A172 (cell line): ENCODE measurements at regions not wholly inside any gene's neighbourhood (a gene's known extent, or its start where the extent isn't known, plus 50 kb on each side); places are given as distances from the start of the nearest gene placed in this dataset.

Experiments
- DNase-seq: peaks from one replicate; pipeline ENCODE4 v3.0.0-alpha.2; 2015; ENCODE audit warnings: low spot score

DNA sequence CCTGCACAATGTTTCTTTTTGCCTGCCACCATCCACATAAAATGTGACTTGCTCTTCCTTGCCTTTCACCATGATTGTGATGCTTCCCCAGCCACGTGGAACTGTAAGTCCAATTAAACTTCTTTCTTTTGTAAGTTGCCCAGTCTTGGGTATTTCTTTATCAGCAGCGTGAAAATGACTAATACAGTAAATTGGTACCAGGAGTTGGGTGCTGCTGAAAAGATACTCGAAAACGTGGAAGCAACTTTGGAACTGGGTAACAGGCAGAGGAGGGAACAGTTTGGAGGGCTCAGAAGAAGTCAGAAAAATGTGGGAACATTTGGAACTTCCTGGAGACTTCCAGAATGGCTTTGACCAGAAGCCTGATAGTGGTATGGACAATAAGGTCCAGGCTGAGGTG lies 425.3 kb downstream of the GPATCH2 start:
- DNase-seq = no peak

- no peak for DNase-seq
These were observed 434.3 kb downstream of the GPATCH2 start for GRCh38 chr1:217196616-217197015.

DNA sequence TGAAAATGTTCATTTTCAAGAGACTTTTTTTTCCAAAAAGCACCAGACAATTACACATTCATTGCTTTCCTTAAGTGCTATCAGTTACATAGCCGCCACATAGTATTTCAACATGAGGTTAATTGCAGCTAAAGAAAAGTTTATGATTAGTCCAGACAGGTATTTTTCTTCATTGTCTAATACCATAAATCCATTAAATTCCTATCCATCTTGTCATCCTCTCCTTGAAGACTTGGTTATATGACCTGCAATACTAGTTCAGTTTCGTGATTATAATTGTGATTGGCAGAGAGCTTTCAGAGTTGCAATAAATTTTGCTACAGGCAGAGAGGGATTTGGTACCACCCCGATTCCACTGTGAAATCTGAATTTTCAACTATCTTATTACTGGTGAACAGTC lies 437.7 kb downstream of the GPATCH2 start:
- DNase-seq = no peak

DNA sequence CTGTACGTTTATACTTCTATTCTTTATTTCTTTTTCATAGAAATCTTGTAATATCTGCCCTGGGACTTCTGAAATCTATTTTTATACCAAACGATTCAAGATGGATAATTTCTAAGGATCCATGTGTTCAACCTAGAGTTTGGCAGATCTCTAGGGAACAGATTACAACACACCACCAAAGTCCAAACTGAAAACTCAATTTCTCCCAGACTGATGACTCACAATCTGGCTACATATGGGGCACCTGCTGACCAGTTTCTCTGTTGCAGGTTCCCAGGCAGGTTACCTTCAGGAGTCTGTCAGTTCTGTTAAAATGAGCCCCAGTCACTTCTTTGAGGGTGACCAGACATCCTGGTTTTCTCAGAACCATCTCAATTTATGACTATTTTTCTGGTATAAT lies 439.4 kb downstream of the GPATCH2 start:
- no peak for DNase-seq

DNA sequence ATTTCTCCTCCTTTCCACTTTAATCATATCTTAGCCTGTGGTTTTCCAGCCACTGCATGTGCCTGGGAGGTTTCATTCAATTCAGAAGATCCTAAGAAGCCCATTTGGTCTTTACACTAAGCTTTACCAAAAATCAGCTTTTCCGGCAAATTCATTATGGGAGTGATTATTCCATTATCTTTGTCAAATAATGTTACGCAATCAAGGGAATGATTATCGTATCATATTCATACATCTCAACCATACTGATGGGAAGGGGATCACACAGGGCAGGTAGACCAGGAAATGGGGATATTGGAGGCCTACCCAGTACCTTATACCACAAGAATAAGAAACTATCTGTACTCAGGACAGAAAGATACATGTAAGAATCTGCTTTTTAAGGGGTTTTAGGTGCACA lies 440.5 kb downstream of the GPATCH2 start:
- no peak for DNase-seq

GRCh38 chr1:217189362-217189761 lies 441.5 kb downstream of the GPATCH2 start:
- no peak for DNase-seq

GRCh38 chr1:217188280-217189237 lies 442.3 kb downstream of the GPATCH2 start:
- DNase-seq = no peak

GRCh38 chr1:217186664-217187063 lies 444.2 kb downstream of the GPATCH2 start:
- DNase-seq = no peak

DNA sequence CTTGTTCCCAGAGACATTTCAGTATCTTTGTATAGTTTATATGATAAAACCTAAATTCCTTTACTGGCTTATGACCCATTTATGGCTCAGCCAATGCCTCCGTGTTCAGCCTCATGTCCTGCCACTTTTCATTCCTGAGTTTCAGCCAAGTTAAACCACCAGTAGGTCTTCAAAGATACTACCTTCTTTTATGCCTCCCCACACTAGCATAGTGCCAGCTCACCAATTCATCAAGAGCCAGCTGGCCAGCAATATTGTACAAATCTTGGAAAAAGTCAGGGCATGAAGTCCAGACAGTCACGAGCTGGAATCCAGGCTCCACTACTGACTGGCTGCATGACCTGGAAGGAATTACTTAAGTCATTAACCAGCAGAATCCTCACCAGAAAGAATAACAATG lies 446.0 kb downstream of the GPATCH2 start:
- no peak for DNase-seq

DNA sequence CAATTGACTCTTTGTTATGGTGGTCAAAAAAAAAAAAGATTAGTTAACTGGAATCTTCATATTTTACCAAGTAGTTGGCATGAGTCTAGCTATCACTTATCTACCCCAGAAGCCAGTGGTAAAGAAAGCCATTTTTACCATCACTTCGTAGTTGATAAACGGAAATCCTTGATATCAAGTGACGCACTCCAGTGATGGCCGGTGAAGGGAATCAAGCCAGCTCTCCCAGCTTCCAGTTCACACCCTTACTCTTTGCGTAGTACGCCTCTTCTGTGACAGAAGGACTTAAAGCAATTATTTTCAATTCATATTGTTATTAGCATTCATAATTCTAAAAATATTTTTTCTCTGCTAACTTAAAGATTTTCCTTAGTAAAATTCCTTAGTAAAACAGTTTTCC lies 447.9 kb downstream of the GPATCH2 start:
- no peak for DNase-seq

DNA sequence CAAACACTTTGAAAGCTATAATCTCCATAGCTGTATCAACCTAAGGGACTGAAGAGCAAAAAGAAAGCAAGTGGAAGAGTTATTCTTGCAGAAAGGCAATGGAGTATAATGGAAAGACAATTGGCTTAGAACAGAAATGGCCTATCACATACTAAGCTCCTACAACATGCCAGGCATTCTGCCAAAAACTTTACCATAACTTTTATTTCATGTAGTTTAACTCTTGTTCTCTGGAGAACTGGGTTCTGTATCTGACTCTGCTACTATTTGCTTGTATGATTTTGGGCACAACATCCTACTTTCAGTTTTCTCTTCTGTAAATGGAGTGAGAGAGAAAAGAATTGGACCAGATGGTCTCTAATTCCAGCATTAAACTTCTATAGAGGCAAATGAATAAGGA lies 449.1 kb downstream of the GPATCH2 start:
- DNase-seq = no peak

DNA sequence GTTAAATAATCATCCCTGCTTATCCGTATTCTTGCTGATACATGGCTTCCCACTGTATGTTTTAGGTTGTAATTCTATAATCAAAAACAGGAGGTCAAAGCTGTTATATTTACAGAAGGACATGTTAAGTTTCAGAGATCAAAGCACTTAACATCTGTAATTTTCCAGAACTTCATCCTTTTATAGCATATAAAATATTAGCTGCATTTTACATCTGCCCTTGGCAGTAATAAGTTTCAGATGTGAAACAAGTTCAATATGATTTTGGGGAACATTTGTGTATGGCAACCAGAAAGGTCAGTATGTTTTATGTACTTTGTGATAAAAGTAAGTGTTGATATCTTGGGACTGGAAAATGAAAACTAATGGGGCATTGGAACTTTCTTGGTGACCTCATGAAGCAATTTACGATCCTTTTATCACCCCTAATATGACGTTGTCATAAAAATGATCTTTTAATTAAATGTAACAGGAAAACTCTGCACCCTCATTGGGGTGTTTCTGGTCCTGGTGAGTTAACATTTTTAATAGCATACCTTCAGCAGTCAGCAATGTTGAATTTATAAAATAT lies 449.6 kb downstream of the GPATCH2 start:
- DNase-seq = no peak

DNA sequence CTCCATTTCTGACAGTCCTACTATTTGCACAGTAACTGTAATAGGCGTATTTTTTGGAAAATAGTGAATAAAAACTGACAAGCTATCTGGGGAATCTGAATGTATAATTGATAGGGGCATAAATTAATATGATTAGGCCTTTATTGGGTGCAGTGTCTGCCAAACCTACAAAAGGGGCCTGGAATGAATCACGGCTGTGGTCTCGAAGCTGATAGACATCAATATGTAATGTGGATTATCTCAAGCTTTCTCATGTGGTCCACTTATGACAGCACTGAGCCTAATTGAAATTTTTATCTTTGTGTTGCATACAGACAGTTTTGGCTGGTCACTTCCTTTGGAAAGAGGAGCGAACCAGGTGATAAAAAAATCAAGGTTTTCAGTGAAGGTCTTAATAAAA lies 450.4 kb downstream of the GPATCH2 start:
- no peak for DNase-seq

DNA sequence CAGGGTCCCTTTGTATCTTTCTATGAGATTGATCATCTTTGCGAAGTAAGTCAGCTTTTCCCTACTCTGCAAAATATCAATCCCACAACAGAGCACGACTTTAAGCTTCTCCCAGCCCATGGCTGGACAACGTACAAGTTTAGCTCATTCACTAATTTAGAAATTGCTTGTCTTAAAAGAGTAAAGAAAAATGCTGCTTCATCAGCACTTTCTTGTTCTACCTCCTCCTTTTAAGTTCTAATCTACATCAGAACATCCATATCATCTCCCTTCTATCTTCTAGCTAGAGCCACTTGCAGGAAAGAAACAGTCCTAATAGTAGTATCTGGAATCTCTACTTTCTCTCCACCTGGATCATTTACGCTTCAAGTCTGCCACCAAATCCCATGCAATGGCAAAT lies 441.2 kb upstream of the ESRRG start:
- DNase-seq = no peak

DNA sequence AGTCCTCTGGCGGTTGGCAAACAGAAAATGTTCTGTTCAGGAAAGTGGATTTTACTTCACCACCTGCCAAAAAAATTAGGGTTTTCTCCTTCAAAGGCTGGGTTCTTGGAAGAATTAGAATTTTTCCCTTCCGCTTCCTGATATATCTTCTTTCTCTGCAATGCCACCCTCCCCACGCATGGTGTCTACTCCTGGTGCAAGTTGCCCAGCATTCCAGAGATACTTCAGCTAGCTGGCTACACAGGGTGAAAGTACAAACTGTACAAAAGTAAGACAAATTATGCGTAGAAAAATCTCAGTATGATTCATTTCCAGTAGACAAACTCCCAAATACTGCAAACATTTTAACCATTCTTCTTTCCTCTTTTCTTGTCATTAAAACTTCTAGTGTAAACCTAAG lies 430.1 kb upstream of the ESRRG start:
- DNase-seq = no peak

GRCh38 chr1:217150366-217150765 lies 427.1 kb upstream of the ESRRG start:
- no peak for DNase-seq

- no peak for DNase-seq
These were observed 426.6 kb upstream of the ESRRG start for GRCh38 chr1:217149791-217150190.

GRCh38 chr1:217141711-217142110 lies 418.5 kb upstream of the ESRRG start:
- DNase-seq = no peak

- no peak for DNase-seq
These were observed 417.0 kb upstream of the ESRRG start for GRCh38 chr1:217140041-217140901.

- no peak for DNase-seq
These were observed 416.3 kb upstream of the ESRRG start for GRCh38 chr1:217139513-217139912.

- no peak for DNase-seq
These were observed 415.7 kb upstream of the ESRRG start for GRCh38 chr1:217138799-217139466.

GRCh38 chr1:217138173-217138765 lies 415.0 kb upstream of the ESRRG start:
- no peak for DNase-seq
